GM23338 (cell line): ENCODE measurements at regions not wholly inside any gene's neighbourhood (a gene's known extent, or its start where the extent isn't known, plus 50 kb on each side); places are given as distances from the start of the nearest gene placed in this dataset.

ENCODE experiments used
- ATAC-seq: fragments of 200-7000 bp; cut with Tn5 transposase; 3 replicates; pipeline ENCODE4 v1.9.1; 2020
- DNase-seq: peaks from one replicate; pipeline ENCODE4 v3.0.0-alpha.2; 2015; ENCODE audit warnings: low spot score
- H2AFZ ChIP-seq: fragments of 200-600 bp; sonication (generic); 2 replicates; pipeline ENCODE4 v1.8.0; 2016; ENCODE audit warnings: antibody characterized with exemption, mild to moderate bottlenecking, moderate library complexity
- H3F3A ChIP-seq: fragments of 200-600 bp; sonication (generic); replicated peaks from 2 replicates; pipeline ENCODE4 v1.8.0; 2017; ENCODE audit warnings: antibody characterized with exemption, mixed run types, low read depth
- H3K27ac ChIP-seq: fragments of 200-600 bp; sonication (generic); 2 replicates; pipeline ENCODE4 v1.6.1; 2016; ENCODE audit warnings: low read depth
- H3K27me3 ChIP-seq: fragments of 200-600 bp; sonication (generic); 2 replicates; pipeline ENCODE4 v1.8.0; 2016; ENCODE audit warnings: mild to moderate bottlenecking, mixed run types, moderate library complexity; ENCODE audit not compliant: insufficient read depth
- H3K36me3 ChIP-seq: fragments of 200-600 bp; sonication (generic); 2 replicates; pipeline ENCODE4 v1.8.0; 2016; ENCODE audit warnings: mild to moderate bottlenecking; ENCODE audit not compliant: insufficient read depth
- H3K4me1 ChIP-seq: fragments of 200-600 bp; sonication (generic); 2 replicates; pipeline ENCODE4 v1.8.0; 2016; ENCODE audit warnings: mild to moderate bottlenecking, moderate library complexity; ENCODE audit not compliant: insufficient read depth
- H3K4me2 ChIP-seq: fragments of 200-600 bp; sonication (generic); 2 replicates; pipeline ENCODE4 v1.7.1; 2017; ENCODE audit warnings: mixed run types
- H3K4me3 ChIP-seq: fragments of 200-600 bp; sonication (generic); 2 replicates; pipeline ENCODE4 v1.6.1; 2016; ENCODE audit warnings: mixed run types
- H3K79me2 ChIP-seq: fragments of 200-600 bp; sonication (generic); replicated peaks from 2 replicates; pipeline ENCODE4 v1.8.0; 2017; ENCODE audit warnings: mild to moderate bottlenecking; ENCODE audit not compliant: insufficient read depth
- H3K9me2 ChIP-seq: fragments of 200-600 bp; sonication (generic); 2 replicates; pipeline ENCODE4 v1.8.0; 2017; ENCODE audit not compliant: insufficient read depth
- H4K20me1 ChIP-seq: fragments of 200-600 bp; sonication (generic); replicated peaks from 2 replicates; pipeline ENCODE4 v1.8.0; 2017; ENCODE audit warnings: mild to moderate bottlenecking; ENCODE audit not compliant: insufficient read depth
- H3K27ac Mint-ChIP-seq: 2 replicates; pipeline ENCODE4 v1.8.0; 2020; ENCODE audit warnings: inconsistent platforms, mild to moderate bottlenecking, moderate library complexity, mixed read lengths
- H3K27me3 Mint-ChIP-seq: 3 replicates; pipeline ENCODE4 v1.8.0; 2022; ENCODE audit warnings: low read depth, mild to moderate bottlenecking, moderate library complexity, mixed read lengths, inconsistent platforms; ENCODE audit not compliant: insufficient read depth, poor library complexity
- H3K36me3 Mint-ChIP-seq: 3 replicates; pipeline ENCODE4 v1.8.0; 2021; ENCODE audit warnings: low read depth, mild to moderate bottlenecking, inconsistent platforms, moderate library complexity, mixed read lengths
- H3K4me1 Mint-ChIP-seq: 3 replicates; pipeline ENCODE4 v1.8.0; 2020; ENCODE audit warnings: mild to moderate bottlenecking, inconsistent platforms, mixed read lengths
- H3K4me3 Mint-ChIP-seq: 3 replicates; pipeline ENCODE4 v1.8.0; 2021; ENCODE audit warnings: moderate library complexity, mild to moderate bottlenecking, inconsistent platforms, mixed read lengths
- H3K9me3 Mint-ChIP-seq: 3 replicates; pipeline ENCODE4 v1.8.0; 2020; ENCODE audit warnings: moderate library complexity, mild to moderate bottlenecking, inconsistent platforms, mixed read lengths
- CTCF ChIP-seq, 2 experiments: fragments of 200-600 bp in 1 of 2; sonication (generic) in 1 of 2; conservative IDR thresholded peaks; 2 replicates each; pipeline versions ENCODE4 v1.5.1 to v1.6.1; 2016 to 2017; ENCODE audit warnings: antibody characterized with exemption in 2 of 2, low read depth in 2 of 2, mild to moderate bottlenecking in 2 of 2, moderate library complexity in 1 of 2
- ETS1 ChIP-seq: IDR thresholded peaks from 2 replicates; pipeline ENCODE4 v1.6.1; 2016; ENCODE audit warnings: antibody characterized with exemption
- EZH2phosphoT487 ChIP-seq: fragments of 200-600 bp; sonication (generic); IDR thresholded peaks from one replicate; pipeline ENCODE4 v1.8.1; 2018; ENCODE audit warnings: antibody characterized with exemption; ENCODE audit not compliant: unreplicated experiment
- JUNB ChIP-seq: IDR thresholded peaks from one replicate; pipeline ENCODE4 v1.6.1; 2016; ENCODE audit warnings: antibody characterized with exemption; ENCODE audit not compliant: unreplicated experiment
- NANOG ChIP-seq: IDR thresholded peaks from 2 replicates; pipeline ENCODE4 v1.6.1; 2016; ENCODE audit warnings: antibody characterized with exemption, borderline replicate concordance
- POLR2AphosphoS5 ChIP-seq: IDR thresholded peaks from 2 replicates; pipeline ENCODE4 v1.6.1; 2016; ENCODE audit warnings: antibody characterized with exemption, low read depth
- STAT1 ChIP-seq: IDR thresholded peaks from one replicate; pipeline ENCODE4 v1.6.1; 2016; ENCODE audit warnings: antibody characterized with exemption; ENCODE audit not compliant: unreplicated experiment
- ZNF114 ChIP-seq: fragments of 250-450 bp; sonication (Bioruptor Pico); IDR thresholded peaks from 2 replicates; pipeline ENCODE4 v1.5.0; 2020; ENCODE audit warnings: mild to moderate bottlenecking, moderate library complexity
- ZNF462 ChIP-seq: fragments of 250-450 bp; sonication (Bioruptor Pico); IDR thresholded peaks from 2 replicates; pipeline ENCODE4 v1.5.0; 2020; ENCODE audit warnings: mild to moderate bottlenecking, moderate library complexity
- TF ChIP-seq, protein P1 (sequence below): IDR thresholded peaks from one replicate; pipeline ENCODE4 v1.6.1; 2018; ENCODE audit warnings: antibody characterized with exemption; ENCODE audit not compliant: unreplicated experiment

DNA sequence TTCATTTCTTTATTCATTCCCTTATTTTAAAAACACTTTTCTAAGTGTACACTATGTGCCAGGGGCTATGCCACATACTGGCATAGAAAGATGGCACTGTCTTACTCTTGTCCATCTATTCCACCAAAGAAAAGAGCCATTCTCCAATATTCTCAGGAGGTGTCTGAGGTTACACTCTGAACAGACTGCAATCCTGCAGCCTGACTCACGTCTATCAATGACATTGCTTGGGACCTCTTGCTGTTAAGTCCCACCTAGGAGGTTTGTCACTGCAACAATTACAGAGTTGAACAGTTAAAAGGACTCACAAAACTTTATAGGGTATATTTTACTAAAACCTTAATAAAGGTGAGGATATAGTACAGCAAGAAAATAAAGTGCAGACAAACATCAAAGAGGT, 512.9 kb upstream of the HTR2A start:
- no peak overlapping the region for H3K27ac ChIP-seq
- H3F3A ChIP-seq = no peaks in the 10 kb centered on the region
- H3K4me2 ChIP-seq = no peak overlapping the region
- 0 out of 2 replicates have a peak, but pooled peaks cover 6% of the 10 kb centered on the region for H3K4me1 ChIP-seq
- no peak overlapping the region for H3K27ac Mint-ChIP-seq
- H3K4me3 ChIP-seq = no peak overlapping the region
- H2AFZ ChIP-seq = no peak overlapping the region
- no peaks in the 10 kb centered on the region for H3K9me2 ChIP-seq
- H4K20me1 ChIP-seq = no peaks in the 10 kb centered on the region
- peaks cover 3% of the 10 kb centered on the region for H3K27me3 Mint-ChIP-seq
- no peaks in the 10 kb centered on the region for H3K79me2 ChIP-seq
- H3K36me3 ChIP-seq = no peaks in the 10 kb centered on the region
- no peaks in the 10 kb centered on the region for H3K9me3 Mint-ChIP-seq
- no peak overlapping the region for H3K4me3 Mint-ChIP-seq
- DNase-seq = no peak
- H3K36me3 Mint-ChIP-seq = no peaks in the 10 kb centered on the region
- no peaks in the 10 kb centered on the region for H3K27me3 ChIP-seq
- TF ChIP-seq CTCF (conservative IDR thresholded peaks at IDR 0.05; ENCODE audit: low read depth in 2 of 2) (no peak), POLR2AphosphoS5 (no peak), STAT1 (no peak), NANOG (no peak), ETS1 (no peak), EZH2phosphoT487 (no peak), JUNB (no peak), ZNF462 (CRISPR knock-in tag) (no peak), ZNF114 (CRISPR knock-in tag) (no peak)
- TF ChIP-seq, protein P1, sequence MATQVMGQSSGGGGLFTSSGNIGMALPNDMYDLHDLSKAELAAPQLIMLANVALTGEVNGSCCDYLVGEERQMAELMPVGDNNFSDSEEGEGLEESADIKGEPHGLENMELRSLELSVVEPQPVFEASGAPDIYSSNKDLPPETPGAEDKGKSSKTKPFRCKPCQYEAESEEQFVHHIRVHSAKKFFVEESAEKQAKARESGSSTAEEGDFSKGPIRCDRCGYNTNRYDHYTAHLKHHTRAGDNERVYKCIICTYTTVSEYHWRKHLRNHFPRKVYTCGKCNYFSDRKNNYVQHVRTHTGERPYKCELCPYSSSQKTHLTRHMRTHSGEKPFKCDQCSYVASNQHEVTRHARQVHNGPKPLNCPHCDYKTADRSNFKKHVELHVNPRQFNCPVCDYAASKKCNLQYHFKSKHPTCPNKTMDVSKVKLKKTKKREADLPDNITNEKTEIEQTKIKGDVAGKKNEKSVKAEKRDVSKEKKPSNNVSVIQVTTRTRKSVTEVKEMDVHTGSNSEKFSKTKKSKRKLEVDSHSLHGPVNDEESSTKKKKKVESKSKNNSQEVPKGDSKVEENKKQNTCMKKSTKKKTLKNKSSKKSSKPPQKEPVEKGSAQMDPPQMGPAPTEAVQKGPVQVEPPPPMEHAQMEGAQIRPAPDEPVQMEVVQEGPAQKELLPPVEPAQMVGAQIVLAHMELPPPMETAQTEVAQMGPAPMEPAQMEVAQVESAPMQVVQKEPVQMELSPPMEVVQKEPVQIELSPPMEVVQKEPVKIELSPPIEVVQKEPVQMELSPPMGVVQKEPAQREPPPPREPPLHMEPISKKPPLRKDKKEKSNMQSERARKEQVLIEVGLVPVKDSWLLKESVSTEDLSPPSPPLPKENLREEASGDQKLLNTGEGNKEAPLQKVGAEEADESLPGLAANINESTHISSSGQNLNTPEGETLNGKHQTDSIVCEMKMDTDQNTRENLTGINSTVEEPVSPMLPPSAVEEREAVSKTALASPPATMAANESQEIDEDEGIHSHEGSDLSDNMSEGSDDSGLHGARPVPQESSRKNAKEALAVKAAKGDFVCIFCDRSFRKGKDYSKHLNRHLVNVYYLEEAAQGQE = no peak
- H3K4me1 Mint-ChIP-seq = peaks cover 17% of the 10 kb centered on the region
- no peak for ATAC-seq
